T-helper 17 cell (primary cell): ENCODE measurements at regions not wholly inside any gene's neighbourhood (a gene's known extent, or its start where the extent isn't known, plus 50 kb on each side); places are given as distances from the start of the nearest gene placed in this dataset.
"Not testable (repeated sequence)": the region's sequence is repeated elsewhere in the genome, so short reads cannot be mapped to it uniquely, and the experiment has no call there.

Experiments used
- ATAC-seq: fragments of 150-1000 bp; cut with Tn5 transposase; 2 replicates; pipeline ENCODE4 v1.10.0; 2021; ENCODE audit warnings: mild to moderate bottlenecking, moderate library complexity
- DNase-seq, 3 donors: peaks; one replicate each; pipeline versions ENCODE4 v3.0.0 to v3.0.0-alpha.2; 2020 to 2021
- H3K9me3 ChIP-seq: one replicate; pipeline ENCODE4 v1.7.0; 2013; ENCODE audit warnings: low read length, mild to moderate bottlenecking; ENCODE audit not compliant: control insufficient read depth, poor library complexity, severe bottlenecking
- H3K27ac Mint-ChIP-seq: one replicate; pipeline ENCODE4 v1.8.0; 2022; ENCODE audit warnings: mild to moderate bottlenecking, moderate library complexity, mixed read lengths
- H3K27me3 Mint-ChIP-seq: one replicate; pipeline ENCODE4 v1.8.0; 2022; ENCODE audit warnings: mixed read lengths
- H3K36me3 Mint-ChIP-seq: one replicate; pipeline ENCODE4 v1.8.0; 2022; ENCODE audit warnings: low read depth, mixed read lengths
- H3K4me1 Mint-ChIP-seq: one replicate; pipeline ENCODE4 v1.8.0; 2022; ENCODE audit warnings: mild to moderate bottlenecking, mixed read lengths
- H3K4me3 Mint-ChIP-seq: one replicate; pipeline ENCODE4 v1.8.0; 2022; ENCODE audit warnings: mild to moderate bottlenecking, moderate library complexity, mixed read lengths

DNA sequence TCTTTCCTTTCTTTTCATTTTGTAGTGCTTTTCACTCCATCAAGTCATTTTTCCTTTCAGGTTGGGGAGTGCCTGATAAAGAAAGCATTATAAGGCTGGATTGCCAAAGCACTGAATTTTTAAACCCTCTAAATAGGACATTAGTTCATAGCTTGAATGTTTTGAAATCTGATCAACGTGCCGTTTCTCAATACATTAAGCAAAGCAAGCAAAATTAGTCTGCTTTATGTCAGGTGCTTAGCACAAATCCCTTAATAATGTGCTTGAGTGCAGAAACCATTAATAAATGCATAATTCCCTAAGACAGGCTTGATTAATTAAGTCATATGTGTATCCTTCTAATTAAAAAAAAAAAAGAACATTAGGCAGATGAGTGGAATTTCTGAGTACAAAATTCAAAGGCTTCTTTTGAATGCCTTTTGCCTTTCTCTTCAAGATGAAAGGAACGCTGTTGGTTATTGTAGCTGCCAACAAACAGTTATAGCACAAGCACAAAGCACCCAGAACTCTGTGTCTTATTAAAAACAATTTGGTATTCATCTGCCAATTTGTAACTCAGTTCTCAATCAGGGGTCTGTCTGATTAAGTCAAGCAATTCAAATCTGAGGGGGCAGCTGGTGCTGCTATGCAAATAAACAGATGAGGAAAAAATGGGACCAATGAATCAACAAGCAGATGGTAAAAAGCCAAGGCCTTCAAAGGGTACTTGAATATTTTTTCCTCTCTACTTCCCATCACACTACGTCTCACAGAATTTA is 233.7 kb downstream of the TLE1 start:
- Mint-ChIP-seq H3K36me3 (no peaks in the 10 kb centered on the region), H3K27me3 (no peaks in the 10 kb centered on the region), H3K4me1 (no peaks in the 10 kb centered on the region), H3K4me3 (no peak overlapping the region), H3K27ac (no peak overlapping the region)
- no peaks in the 10 kb centered on the region for H3K9me3 ChIP-seq
- no peak for ATAC-seq
- no peak for DNase-seq

DNA sequence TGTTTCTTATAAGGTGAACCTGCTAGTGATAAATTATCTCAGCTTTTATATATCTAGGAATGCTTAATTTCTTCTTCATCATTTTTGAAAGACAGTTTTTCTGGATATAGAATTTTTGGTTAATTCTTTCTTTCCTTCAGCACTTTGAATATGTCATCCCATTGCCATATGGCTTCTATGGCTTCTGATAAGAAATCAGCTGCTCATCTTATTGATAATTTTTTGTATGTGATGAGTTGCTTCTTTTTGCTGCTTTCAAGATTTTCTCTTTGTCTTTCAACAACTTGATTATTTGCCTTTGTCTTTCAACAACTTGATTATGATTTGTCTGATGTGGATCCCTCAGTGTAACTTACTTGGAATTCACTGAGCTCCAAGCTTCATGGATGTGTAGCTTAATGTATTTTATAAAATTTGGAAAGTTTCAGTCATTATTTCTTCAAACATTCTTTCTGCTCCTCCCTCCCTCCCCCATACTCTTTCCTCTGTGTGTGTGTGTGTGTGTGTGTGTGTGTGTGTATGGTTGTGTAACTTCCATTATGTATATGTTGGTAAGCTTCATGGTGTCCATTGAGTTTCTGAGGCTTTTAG is 243.9 kb downstream of the TLE1 start:
- Mint-ChIP-seq H3K4me3 (no peak overlapping the region), H3K27me3 (no peaks in the 10 kb centered on the region), H3K27ac (no peak overlapping the region), H3K4me1 (no peaks in the 10 kb centered on the region), H3K36me3 (no peaks in the 10 kb centered on the region)
- H3K9me3 ChIP-seq, result no peaks in the 10 kb centered on the region
- ATAC-seq (no peak), DNase-seq (no peak)

DNA sequence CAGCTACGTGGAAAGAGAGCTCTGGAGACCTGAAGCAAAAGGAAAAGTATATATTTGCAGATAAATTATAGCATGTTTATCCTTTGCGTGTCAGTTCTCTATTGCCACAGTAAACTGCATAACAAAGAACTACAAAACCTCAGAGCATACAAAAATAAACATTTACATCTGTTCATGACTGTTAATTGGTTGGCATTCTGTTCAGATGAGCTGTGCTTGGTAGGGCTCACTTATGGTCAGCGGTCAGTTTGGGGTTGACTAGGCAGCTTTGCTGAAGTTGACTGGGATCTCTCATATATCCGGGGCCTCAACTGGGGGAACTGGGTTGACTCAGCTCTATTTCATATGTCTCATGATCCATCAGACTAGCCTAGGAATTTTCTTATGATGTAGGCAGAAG is 257.7 kb downstream of the TLE1 start:
- no peaks in the 10 kb centered on the region for H3K9me3 ChIP-seq
- H3K4me1 Mint-ChIP-seq, result no peaks in the 10 kb centered on the region
- H3K4me3 Mint-ChIP-seq, result no peak overlapping the region
- no peaks in the 10 kb centered on the region for H3K36me3 Mint-ChIP-seq
- DNase-seq (no peak), ATAC-seq (no peak)
- no peaks in the 10 kb centered on the region for H3K27me3 Mint-ChIP-seq
- no peak overlapping the region for H3K27ac Mint-ChIP-seq

DNA sequence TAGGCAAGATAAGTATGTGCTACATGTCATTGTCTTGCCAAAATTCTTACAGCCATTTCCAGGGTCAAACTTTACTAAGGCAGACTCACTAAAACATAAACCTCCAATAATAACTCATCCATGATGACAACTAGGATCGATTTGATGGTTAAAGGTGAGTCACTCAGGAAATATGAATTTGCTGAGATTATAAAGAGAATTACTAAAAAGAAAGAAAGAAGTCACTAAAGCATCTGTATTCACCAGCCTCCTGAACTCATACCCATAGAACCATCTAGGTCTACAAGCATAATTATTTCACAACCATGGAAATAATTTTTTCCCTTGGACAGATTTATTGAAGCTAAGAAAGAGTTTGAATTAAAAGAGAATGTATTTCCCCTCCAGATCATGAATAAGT is 258.6 kb downstream of the TLE1 start:
- ATAC-seq, result no peak
- no peaks in the 10 kb centered on the region for H3K9me3 ChIP-seq
- no peak for DNase-seq
- Mint-ChIP-seq H3K4me1 (no peaks in the 10 kb centered on the region), H3K27ac (no peak overlapping the region), H3K36me3 (no peaks in the 10 kb centered on the region), H3K4me3 (no peak overlapping the region), H3K27me3 (no peaks in the 10 kb centered on the region)

DNA sequence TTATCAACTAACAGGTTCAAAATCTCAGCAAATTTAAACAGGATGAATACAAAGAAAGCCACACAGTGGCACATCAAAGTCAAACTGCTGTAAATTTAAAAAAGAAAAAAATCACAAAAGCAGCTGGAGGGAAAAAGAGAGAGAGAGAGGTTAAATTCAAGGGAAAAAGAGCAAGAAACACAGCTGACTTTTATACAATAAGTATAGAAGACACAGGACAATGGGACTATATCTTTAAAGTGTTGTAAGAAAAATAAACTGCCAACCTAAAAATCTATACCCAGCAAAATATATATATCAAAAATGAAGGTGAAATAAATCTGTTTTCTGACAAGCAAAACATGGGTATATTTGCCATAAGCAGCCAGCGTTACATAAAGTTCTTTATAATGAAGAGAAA is 261.5 kb downstream of the TLE1 start:
- Mint-ChIP-seq H3K27ac (no peak overlapping the region), H3K4me1 (no peaks in the 10 kb centered on the region), H3K27me3 (no peaks in the 10 kb centered on the region), H3K36me3 (no peaks in the 10 kb centered on the region), H3K4me3 (no peak overlapping the region)
- H3K9me3 ChIP-seq, result no peaks in the 10 kb centered on the region
- DNase-seq (no peak), ATAC-seq (no peak)

DNA sequence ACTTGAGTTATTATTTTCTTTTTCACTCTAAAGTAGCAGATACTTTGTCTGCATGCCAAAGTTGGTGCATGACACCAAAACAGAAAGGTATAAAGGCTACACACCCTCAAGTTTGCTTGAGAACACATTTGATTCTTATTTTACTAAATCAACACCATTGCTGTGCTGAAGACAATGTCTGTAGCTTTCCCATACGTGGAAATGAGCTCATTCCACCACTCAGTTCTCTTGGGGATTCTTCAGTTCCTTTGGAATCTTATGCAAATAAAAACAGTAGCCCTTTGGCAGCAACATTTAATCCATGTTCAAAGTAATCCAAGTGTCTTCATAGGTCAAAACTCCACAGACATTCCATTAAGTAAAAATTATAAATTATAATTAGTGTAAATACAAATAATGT is 264.9 kb downstream of the TLE1 start:
- ATAC-seq (no peak), DNase-seq (no peak)
- H3K27ac Mint-ChIP-seq, result no peak overlapping the region
- H3K9me3 ChIP-seq, result no peaks in the 10 kb centered on the region
- no peaks in the 10 kb centered on the region for H3K4me1 Mint-ChIP-seq
- no peaks in the 10 kb centered on the region for H3K27me3 Mint-ChIP-seq
- no peaks in the 10 kb centered on the region for H3K36me3 Mint-ChIP-seq
- no peak overlapping the region for H3K4me3 Mint-ChIP-seq

DNA sequence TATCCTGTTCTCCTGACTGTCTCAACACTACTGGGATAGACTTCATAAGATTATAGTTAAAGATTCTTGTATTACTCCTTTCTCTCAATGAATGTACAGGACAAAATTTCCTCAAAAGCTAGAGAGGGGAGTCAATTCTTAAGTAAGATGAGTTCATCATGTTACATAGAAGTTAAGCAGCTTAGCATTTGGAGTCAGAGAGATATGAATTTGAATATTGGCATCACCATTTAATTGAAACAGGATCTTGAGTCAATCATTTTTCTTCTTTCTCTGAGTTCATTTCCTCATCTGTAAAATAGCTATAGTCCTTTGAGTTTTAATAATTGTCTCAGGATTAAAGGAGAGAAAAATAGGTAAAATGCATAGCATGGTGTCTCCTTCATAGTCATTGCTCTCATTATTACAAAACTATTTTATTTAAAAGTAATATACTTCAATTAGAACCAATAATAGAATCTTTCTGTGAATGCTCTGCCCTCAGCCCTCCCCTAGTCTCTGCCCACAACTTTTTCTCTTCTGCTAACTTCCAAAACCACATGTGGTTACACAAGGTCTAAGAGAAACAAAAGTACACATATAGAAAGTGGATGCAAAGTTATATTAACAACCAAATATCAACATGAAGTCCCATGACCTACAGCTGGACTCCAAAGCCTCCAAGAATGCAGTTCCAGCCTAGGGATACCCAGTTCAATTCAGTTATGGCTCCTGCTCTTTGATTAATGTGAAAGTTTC is 265.6 kb downstream of the TLE1 start:
- H3K36me3 Mint-ChIP-seq, result no peaks in the 10 kb centered on the region
- no peaks in the 10 kb centered on the region for H3K27me3 Mint-ChIP-seq
- DNase-seq (no peak), ATAC-seq (no peak)
- no peaks in the 10 kb centered on the region for H3K9me3 ChIP-seq
- no peaks in the 10 kb centered on the region for H3K4me1 Mint-ChIP-seq
- no peak overlapping the region for H3K27ac Mint-ChIP-seq
- no peak overlapping the region for H3K4me3 Mint-ChIP-seq

DNA sequence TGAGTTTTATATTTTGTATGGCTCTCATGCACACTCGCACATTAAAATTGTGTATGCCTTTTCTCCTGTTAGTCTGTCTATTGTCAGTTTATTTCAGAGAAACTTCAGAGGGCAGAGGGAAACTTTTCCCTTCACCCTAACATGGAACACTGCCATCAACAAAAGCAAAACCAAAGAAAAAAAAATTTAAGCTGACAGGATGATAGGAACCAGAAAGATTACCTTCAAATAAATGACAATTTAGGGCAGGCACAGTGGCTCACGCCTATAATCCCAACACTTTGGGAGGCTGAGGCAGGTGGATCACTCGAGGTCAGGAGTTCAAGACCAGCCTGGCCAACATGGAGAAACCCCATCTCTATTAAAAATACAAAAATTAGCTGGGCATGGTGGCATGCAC is 268.3 kb downstream of the TLE1 start:
- H3K27me3 Mint-ChIP-seq, H3K36me3 Mint-ChIP-seq, ATAC-seq, H3K4me3 Mint-ChIP-seq, H3K9me3 ChIP-seq, H3K27ac Mint-ChIP-seq, H3K4me1 Mint-ChIP-seq, DNase-seq: not testable (repeated sequence)

DNA sequence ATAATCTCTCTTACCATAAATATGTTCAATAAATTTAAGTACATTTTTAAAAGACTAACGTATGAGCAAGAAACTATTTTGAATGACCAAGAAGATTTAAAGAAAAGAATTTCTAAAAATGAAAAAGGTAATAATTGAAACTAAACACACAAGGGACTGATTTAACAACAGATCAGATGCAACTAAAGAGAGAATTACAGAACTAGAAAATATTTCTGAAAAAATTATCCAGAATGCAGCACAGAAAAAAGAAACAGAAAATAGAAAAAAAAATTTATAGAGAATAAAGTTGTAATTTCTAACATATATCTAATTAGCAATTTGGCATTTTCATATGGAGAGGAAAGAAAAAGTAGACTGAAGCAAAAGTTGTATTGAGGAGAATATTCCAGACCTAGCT is 269.3 kb downstream of the TLE1 start:
- Mint-ChIP-seq H3K4me1 (no peaks in the 10 kb centered on the region), H3K4me3 (no peak overlapping the region), H3K27ac (no peak overlapping the region), H3K36me3 (no peaks in the 10 kb centered on the region), H3K27me3 (no peaks in the 10 kb centered on the region)
- no peaks in the 10 kb centered on the region for H3K9me3 ChIP-seq
- ATAC-seq (no peak), DNase-seq (no peak)

DNA sequence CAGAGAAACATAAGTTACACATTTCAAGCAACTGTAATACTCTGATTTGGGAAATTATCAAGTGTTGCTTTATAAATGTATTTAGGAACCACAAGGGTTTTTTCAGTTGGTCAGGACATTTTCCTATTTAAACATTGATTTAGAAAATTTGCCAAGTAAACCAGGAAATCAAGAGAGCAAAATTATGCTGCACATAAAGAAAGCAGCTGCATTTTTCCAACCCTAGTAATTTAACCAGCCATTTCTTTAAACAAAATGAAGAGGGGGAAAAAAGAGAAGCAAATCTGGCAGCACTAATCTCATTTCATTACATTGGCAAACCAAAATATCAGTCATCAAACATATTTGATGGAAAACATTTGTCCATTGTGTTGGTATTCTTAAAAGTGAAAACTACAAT is 271.4 kb downstream of the TLE1 start:
- Mint-ChIP-seq H3K27me3 (no peaks in the 10 kb centered on the region), H3K36me3 (no peaks in the 10 kb centered on the region), H3K4me3 (no peak overlapping the region), H3K27ac (no peak overlapping the region), H3K4me1 (no peaks in the 10 kb centered on the region)
- ATAC-seq (no peak), DNase-seq (no peak)
- no peaks in the 10 kb centered on the region for H3K9me3 ChIP-seq

DNA sequence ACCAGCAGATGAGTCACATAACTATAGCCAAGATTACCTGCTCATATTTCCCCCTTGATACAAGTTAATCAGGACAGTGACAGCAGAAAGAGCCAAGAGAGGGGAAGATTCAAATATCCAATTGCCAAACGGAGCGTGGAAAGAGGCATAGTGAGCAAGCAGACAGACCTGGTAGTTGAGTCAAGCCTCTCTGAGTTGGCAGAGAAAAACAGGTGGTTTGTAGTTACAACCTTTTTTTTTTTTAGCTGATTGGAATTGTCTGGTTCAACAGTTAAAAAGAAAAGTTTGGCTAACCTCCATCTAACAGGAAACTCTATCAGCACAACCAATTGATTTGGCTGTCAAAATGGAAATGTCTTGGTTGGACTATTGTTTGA is 272.1 kb downstream of the TLE1 start:
- H3K4me1 Mint-ChIP-seq, result no peaks in the 10 kb centered on the region
- no peaks in the 10 kb centered on the region for H3K36me3 Mint-ChIP-seq
- no peak overlapping the region for H3K27ac Mint-ChIP-seq

DNA sequence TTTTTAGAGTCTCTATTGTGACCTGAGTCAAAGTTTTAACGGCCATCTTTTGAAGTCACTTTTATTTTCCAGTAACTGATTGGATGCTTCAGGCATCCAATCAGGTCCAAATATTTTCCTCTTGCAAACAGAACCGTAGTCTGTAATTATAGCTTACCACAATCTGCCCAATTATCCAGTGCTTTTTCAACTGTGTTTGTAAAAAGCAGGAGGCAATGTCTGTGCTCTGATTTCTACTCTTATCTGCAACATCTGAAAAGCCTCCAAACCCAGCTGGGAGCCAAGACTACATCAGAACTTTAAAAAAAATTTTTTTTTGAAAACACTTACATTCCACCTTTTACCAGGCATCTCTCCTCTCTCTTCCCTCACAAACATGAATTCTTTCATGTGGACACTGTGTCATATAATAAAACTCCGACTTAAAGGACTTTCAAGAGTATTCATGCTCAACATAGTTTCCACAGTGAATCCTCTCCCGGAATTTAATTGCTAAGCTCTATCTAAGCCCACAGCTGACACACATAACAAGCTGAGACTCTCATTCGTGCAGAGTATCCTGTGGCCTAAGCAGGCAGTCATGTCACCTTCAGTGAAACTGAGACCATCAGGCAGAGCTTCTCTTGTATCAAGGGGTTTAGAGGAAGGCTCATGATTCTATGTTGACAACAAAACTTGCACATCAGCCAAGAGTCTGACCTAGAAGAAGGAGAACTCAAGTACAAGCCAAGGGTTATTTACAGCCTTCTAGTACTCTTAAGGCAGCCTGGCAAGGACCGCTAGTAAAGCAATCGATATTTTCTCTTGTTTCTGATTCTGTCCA is 272.7 kb downstream of the TLE1 start:
- H3K36me3 Mint-ChIP-seq, result no peaks in the 10 kb centered on the region
- no peaks in the 10 kb centered on the region for H3K27me3 Mint-ChIP-seq
- no peaks in the 10 kb centered on the region for H3K9me3 ChIP-seq
- H3K27ac Mint-ChIP-seq, result no peak overlapping the region
- ATAC-seq (no peak), DNase-seq (no peak)
- H3K4me1 Mint-ChIP-seq, result no peaks in the 10 kb centered on the region
- no peak overlapping the region for H3K4me3 Mint-ChIP-seq

More for the DNA sequence above, 272.1 kb downstream of the TLE1 start:
- no peaks in the 10 kb centered on the region for H3K9me3 ChIP-seq
- no peak for ATAC-seq
- Mint-ChIP-seq H3K4me3 (no peak overlapping the region), H3K27me3 (no peaks in the 10 kb centered on the region)
- no peak for DNase-seq

DNA sequence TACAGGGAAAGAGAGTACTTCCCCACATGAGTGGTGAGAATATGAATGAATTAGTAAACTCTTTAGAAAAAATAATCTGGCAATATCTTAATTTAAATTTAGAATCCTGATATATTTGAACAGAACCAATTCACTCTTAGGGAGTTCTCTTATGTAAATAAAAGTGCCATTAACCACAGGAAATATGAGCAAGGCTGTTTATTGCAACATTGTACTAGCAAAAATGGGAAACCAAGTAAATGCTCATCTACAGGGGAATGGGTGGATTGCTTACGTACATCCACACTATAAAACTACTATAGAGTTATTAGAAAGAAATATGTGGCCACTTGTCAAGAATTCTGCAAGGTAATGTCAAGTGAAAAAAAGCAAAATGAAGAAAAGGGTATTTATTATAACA is 274.5 kb downstream of the TLE1 start:
- no peak overlapping the region for H3K4me3 Mint-ChIP-seq
- DNase-seq, result no peak

More for the DNA sequence above, 274.5 kb downstream of the TLE1 start:
- Mint-ChIP-seq H3K27me3 (no peaks in the 10 kb centered on the region), H3K27ac (no peak overlapping the region), H3K4me1 (no peaks in the 10 kb centered on the region), H3K36me3 (no peaks in the 10 kb centered on the region)
- ATAC-seq, result no peak
- H3K9me3 ChIP-seq, result no peaks in the 10 kb centered on the region
